A673 (cell line): ENCODE measurements at regions not wholly inside any gene's neighbourhood (a gene's known extent, or its start where the extent isn't known, plus 50 kb on each side); places are given as distances from the start of the nearest gene placed in this dataset.

ENCODE experiments used
- BruUV-seq: library from RNA; stranded (reverse); fragments of 400-500 nt; replicated peaks from 2 replicates; lab custom pipeline; 2021; lab: Mats Ljungman, UMichigan
- CTCF ChIA-PET: fragments of 300-600 bp; sonication (Branson Sonifier 250); formaldehyde crosslinking; loops from one replicate; lab custom pipeline; 2022; ENCODE audit warnings: antibody characterized with exemption; lab: Charles Lee
- POLR2A ChIA-PET: fragments of 300-600 bp; sonication (Branson Sonifier 250); formaldehyde crosslinking; loops from one replicate; lab custom pipeline; 2022; ENCODE audit warnings: antibody characterized with exemption; ENCODE audit not compliant: low non-redundant PET; lab: Charles Lee
- DNase-seq: peaks from one replicate; pipeline ENCODE4 v3.0.0-alpha.2; 2015; ENCODE audit warnings: low spot score
- H3K27ac ChIP-seq: fragments of 200-600 bp; sonication (generic); 2 replicates; pipeline ENCODE4 v1.5.1; 2016; ENCODE audit warnings: mixed run types, low read depth, mild to moderate bottlenecking, mixed read lengths, antibody characterized with exemption, low read length; ENCODE audit not compliant: poor library complexity, severe bottlenecking
- H3K27me3 ChIP-seq: fragments of 200-600 bp; sonication (generic); replicated peaks from 2 replicates; pipeline ENCODE4 v1.6.1; 2017; ENCODE audit warnings: mixed run types, low read depth, mild to moderate bottlenecking, mixed read lengths, antibody characterized with exemption, low read length; ENCODE audit not compliant: insufficient read depth, poor library complexity
- H3K36me3 ChIP-seq: fragments of 200-600 bp; sonication (generic); 2 replicates; pipeline ENCODE4 v1.6.1; 2016; ENCODE audit warnings: mixed run types, mild to moderate bottlenecking, mixed read lengths, antibody characterized with exemption, low read length; ENCODE audit not compliant: insufficient read depth, poor library complexity, severe bottlenecking
- H3K4me1 ChIP-seq: fragments of 200-600 bp; sonication (generic); 2 replicates; pipeline ENCODE4 v1.6.1; 2017; ENCODE audit warnings: mixed run types, mild to moderate bottlenecking, mixed read lengths, antibody characterized with exemption, low read length; ENCODE audit not compliant: insufficient read depth, poor library complexity, severe bottlenecking
- H3K4me3 ChIP-seq: fragments of 200-600 bp; sonication (generic); 2 replicates; pipeline ENCODE4 v1.5.1; 2016; ENCODE audit warnings: low read depth, mixed run types, mild to moderate bottlenecking, mixed read lengths, low read length; ENCODE audit not compliant: poor library complexity, severe bottlenecking
- H3K9me3 ChIP-seq: fragments of 200-600 bp; sonication (generic); 2 replicates; pipeline ENCODE4 v1.6.1; 2016; ENCODE audit warnings: mixed run types, low read depth, mild to moderate bottlenecking, mixed read lengths, antibody characterized with exemption, low read length; ENCODE audit not compliant: poor library complexity, severe bottlenecking
- CTCF ChIP-seq: fragments of 300-800, 200-600 bp; sonication (generic); conservative IDR thresholded peaks from 2 replicates; pipeline ENCODE4 v1.5.1; 2017; ENCODE audit warnings: low read depth, mild to moderate bottlenecking, antibody characterized with exemption, low read length, moderate library complexity, mixed read lengths
- EZH2 ChIP-seq: fragments of 200-600 bp; sonication (generic); IDR thresholded peaks from 2 replicates; pipeline ENCODE4 v1.6.1; 2017; ENCODE audit warnings: borderline replicate concordance, low read depth, mild to moderate bottlenecking, mixed read lengths, antibody characterized with exemption, low read length; ENCODE audit not compliant: poor library complexity, severe bottlenecking
- intact Hi-C: fragments of 100-400 bp; cut with micrococcal nuclease; formaldehyde crosslinking; loops from one replicate; pipeline ENCODE4 v1.10.0; 2022; ENCODE audit not compliant: unreplicated experiment

- peak; percentile 55 for DNase-seq
- no peaks in the 10 kb centered on the region for H3K27me3 ChIP-seq
- POLR2A ChIA-PET: no interaction called here
- BruUV-seq: no TSS peak
- TF ChIP-seq CTCF: peak; percentile 72
- TF ChIP-seq EZH2: no peak
- H3K4me1 ChIP-seq: no peaks in the 10 kb centered on the region
- no peak overlapping the region for H3K27ac ChIP-seq
- no peaks in the 10 kb centered on the region for H3K9me3 ChIP-seq
- no peaks in the 10 kb centered on the region for H3K36me3 ChIP-seq
- CTCF ChIA-PET: interaction anchor here (0.5 to 2.3 kb wide), 3 partner anchors 40 to 559 kb away, joined by 3 to 16 read pairs (median 4); partner anchors contain the start of gene CCBE1
- intact Hi-C loops: no loop called here
- H3K4me3 ChIP-seq: no peak overlapping the region
These were observed 85.9 kb upstream of the CCBE1 start for GRCh38 chr18:59783138-59783537.

GRCh38 chr18:59779979-59780378, 82.8 kb upstream of the CCBE1 start:
- Histone ChIP-seq H3K27me3 (no peaks in the 10 kb centered on the region), H3K36me3 (no peaks in the 10 kb centered on the region), H3K27ac (no peak overlapping the region), H3K4me3 (no peak overlapping the region), H3K9me3 (no peaks in the 10 kb centered on the region), H3K4me1 (no peaks in the 10 kb centered on the region)
- intact Hi-C loops: no loop called here
- DNase-seq: no peak
- POLR2A ChIA-PET: no interaction called here
- TF ChIP-seq EZH2: no peak
- no peak for TF ChIP-seq CTCF
- no TSS peak for BruUV-seq
- CTCF ChIA-PET: no interaction called here

GRCh38 chr18:59778434-59778833, 81.2 kb upstream of the CCBE1 start:
- TF ChIP-seq CTCF: no peak
- no peak for TF ChIP-seq EZH2
- no TSS peak for BruUV-seq

More at GRCh38 chr18:59778434-59778833, 81.2 kb upstream of the CCBE1 start:
- Histone ChIP-seq H3K27me3 (no peaks in the 10 kb centered on the region), H3K36me3 (no peaks in the 10 kb centered on the region), H3K4me3 (no peak overlapping the region), H3K27ac (no peak overlapping the region), H3K4me1 (no peaks in the 10 kb centered on the region), H3K9me3 (no peaks in the 10 kb centered on the region)
- intact Hi-C loops: no loop called here
- ChIA-PET CTCF (no interaction called here), POLR2A (no interaction called here)
- no peak for DNase-seq
